ENCODE measurements at regions not wholly inside any gene's neighbourhood (a gene's known extent, or its start where the extent isn't known, plus 50 kb on each side); places are given as distances from the start of the nearest gene placed in this dataset.

- peak; percentile 56 for DNase-seq
These were observed 54.4 kb downstream of the NIBAN1 start for GRCh38 chr1:184919892-184920291.

GRCh38 chr1:184915463-184916090 lies 58.7 kb downstream of the NIBAN1 start:
- DNase-seq = no peak

- DNase-seq = no peak
These were observed 60.2 kb downstream of the NIBAN1 start for GRCh38 chr1:184914149-184914548.

GRCh38 chr1:184912392-184912791 lies 61.9 kb downstream of the NIBAN1 start:
- no peak for DNase-seq

GRCh38 chr1:184911830-184912229 lies 62.5 kb downstream of the NIBAN1 start:
- DNase-seq = no peak

GRCh38 chr1:184911103-184911745 lies 63.1 kb downstream of the NIBAN1 start:
- DNase-seq = no peak

- DNase-seq = no peak
These were observed 63.6 kb downstream of the NIBAN1 start for GRCh38 chr1:184910691-184911091.

GRCh38 chr1:184910005-184910404 lies 64.3 kb downstream of the NIBAN1 start:
- DNase-seq = no peak

- no peak for DNase-seq
These were observed 65.3 kb downstream of the NIBAN1 start for GRCh38 chr1:184909019-184909418.

- DNase-seq = no peak
These were observed 65.8 kb downstream of the NIBAN1 start for GRCh38 chr1:184908506-184908905.

- DNase-seq = no peak
These were observed 66.8 kb downstream of the NIBAN1 start for GRCh38 chr1:184907500-184907899.

- DNase-seq = peak; percentile 41
These were observed 67.5 kb downstream of the NIBAN1 start for GRCh38 chr1:184906761-184907160.

GRCh38 chr1:184905601-184906322 lies 68.5 kb downstream of the NIBAN1 start:
- DNase-seq = no peak

GRCh38 chr1:184903111-184903692 lies 71.1 kb downstream of the NIBAN1 start:
- no peak for DNase-seq

- DNase-seq = no peak
These were observed 73.8 kb downstream of the NIBAN1 start for GRCh38 chr1:184900507-184900906.

- no peak for DNase-seq
These were observed 78.3 kb downstream of the NIBAN1 start for GRCh38 chr1:184896000-184896399.

- DNase-seq = peak; percentile 20
These were observed 79.2 kb downstream of the NIBAN1 start for GRCh38 chr1:184895086-184895485.

GRCh38 chr1:184893695-184894094 lies 80.6 kb downstream of the NIBAN1 start:
- DNase-seq = no peak

- DNase-seq = no peak
These were observed 82.2 kb downstream of the NIBAN1 start for GRCh38 chr1:184892116-184892515.

GRCh38 chr1:184891440-184891839 lies 82.9 kb downstream of the NIBAN1 start:
- DNase-seq = no peak

GRCh38 chr1:184890539-184890973 lies 83.8 kb downstream of the NIBAN1 start:
- DNase-seq = no peak

GRCh38 chr1:184889902-184890301 lies 84.4 kb downstream of the NIBAN1 start:
- no peak for DNase-seq

GRCh38 chr1:184889166-184889565 lies 85.1 kb downstream of the NIBAN1 start:
- no peak for DNase-seq

GRCh38 chr1:184888505-184888904 lies 85.8 kb downstream of the NIBAN1 start:
- DNase-seq = no peak

Measured in OCI-M1 (cell line).